ENCODE measurements at regions not wholly inside any gene's neighbourhood (a gene's known extent, or its start where the extent isn't known, plus 50 kb on each side); places are given as distances from the start of the nearest gene placed in this dataset.

DNA sequence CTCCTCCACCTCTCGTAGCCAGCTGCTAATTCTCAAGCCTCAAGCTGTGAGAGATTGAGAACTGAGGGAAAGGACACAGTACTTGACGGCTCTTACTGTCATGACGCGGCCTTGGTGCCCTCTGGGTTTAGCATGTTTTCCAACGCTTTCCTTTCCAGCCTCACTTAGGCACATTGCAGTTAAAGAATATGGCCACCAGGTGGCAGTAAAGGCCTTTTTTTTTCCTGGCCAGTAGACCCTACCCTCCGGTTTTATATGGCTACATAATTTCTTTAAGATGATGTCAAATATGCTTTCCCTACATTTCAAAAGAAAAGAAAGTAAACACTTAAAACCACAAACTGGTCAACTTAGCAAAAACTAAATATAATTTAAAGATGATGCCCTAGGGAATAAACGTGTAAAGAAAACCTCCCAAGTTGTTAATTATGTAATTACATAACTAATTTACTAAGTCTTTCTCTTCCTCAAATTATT is 56.8 kb upstream of the PRDX6 start:
- peak; percentile 83 for DNase-seq (ENCODE audit: low read depth)

DNA sequence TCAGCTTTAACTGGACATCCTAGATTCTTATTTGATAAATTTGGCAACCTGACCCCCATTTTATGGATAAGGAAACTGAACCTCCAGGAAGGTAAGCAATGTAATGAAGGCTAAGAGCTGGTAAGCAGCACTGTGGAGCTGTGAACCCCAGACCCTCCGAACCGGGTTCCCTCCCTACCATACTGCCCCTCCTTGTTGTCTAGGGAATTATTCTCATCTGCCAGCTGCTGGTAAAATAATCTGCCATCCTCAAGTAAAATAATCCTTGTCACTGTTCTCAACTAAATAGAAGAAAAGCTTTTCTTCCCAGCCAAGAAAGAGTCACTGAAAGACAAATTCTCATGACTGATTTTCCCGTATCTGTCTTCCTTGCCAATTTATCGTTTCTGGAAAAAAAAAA is 55.8 kb upstream of the PRDX6 start:
- DNase-seq (ENCODE audit: low read depth): no peak

DNA sequence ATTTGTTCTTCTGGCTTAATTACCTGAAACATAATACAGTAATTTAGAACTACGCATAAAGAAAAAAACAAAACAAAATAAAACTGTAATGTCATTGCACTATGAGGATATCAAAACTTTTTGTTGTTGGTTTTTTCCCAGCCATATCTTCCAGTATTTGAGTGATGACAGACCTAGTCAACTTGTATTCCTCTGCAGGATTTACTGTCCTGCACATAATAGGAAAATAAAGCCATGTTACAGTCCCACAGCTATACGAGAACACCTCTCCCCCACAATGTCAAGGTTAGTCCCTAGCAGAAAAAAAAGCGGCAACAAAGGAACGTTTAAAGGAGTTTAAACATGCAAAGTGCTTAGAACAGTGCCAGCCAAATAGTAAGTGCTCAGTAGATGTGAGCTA is 55.3 kb upstream of the PRDX6 start:
- no peak for DNase-seq (ENCODE audit: low read depth)

DNA sequence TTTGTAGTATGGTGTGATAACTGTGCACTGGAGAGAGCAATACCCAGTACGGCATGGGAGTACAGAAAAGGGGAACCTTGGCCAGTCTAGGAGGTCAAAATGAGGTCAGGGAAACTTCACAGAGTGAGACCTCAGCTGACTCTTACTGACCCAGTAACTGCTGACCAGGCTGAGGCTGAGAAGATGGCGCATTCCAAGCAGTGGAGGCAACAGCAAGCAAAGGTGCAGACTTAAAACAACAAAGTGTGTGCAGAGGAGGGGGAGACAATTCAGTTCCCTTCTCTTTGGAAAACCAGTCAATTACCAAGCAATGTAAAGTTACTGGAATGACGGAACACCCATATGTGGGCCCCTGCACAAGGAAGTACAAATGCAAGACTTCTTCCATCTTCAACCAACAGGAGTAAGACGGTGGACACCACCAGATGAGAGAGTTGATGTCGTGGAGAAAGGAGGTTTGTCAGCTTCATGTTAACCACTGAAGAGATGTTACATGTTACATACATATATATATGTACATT is 54.6 kb upstream of the PRDX6 start:
- DNase-seq (ENCODE audit: low read depth): no peak

DNA sequence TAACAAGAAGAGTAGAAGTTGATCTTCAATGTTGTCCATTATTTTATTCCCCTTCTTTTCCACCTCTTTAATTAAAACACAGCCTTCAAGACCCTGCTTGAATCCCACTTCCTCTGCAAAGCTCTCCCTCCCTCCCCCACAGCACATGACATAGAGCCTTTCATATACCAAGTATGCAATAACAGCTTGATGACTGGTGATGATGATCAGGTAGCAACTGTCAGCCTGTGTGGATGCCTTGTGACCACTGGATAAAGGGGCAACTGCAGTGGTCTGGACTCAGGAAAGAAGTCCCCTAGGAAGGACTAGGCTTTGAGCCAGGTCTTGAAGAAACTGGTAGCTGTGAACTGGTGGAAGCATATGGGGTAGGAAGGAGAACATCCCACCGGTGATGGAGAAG is 53.8 kb upstream of the PRDX6 start:
- peak; percentile 59 for DNase-seq (ENCODE audit: low read depth)

DNA sequence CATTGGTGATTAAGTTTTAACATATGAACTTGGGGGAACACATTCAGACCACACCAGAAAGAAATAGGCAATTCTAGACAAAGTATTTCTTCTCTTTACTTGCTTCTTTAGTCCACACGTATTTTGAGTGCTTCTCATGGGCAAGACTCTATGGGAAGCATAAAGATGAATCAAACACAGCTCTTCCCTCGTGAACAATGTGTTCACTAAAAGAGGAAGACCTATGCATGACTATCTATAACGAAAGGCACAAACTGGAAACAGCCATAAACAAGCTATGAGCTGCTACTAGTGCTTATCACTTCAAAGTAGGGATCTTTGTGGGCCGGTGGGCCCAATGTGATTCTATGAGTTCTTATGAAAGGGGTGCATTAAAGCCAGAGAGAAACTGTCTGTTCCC is 53.0 kb upstream of the PRDX6 start:
- DNase-seq (ENCODE audit: low read depth): no peak

DNA sequence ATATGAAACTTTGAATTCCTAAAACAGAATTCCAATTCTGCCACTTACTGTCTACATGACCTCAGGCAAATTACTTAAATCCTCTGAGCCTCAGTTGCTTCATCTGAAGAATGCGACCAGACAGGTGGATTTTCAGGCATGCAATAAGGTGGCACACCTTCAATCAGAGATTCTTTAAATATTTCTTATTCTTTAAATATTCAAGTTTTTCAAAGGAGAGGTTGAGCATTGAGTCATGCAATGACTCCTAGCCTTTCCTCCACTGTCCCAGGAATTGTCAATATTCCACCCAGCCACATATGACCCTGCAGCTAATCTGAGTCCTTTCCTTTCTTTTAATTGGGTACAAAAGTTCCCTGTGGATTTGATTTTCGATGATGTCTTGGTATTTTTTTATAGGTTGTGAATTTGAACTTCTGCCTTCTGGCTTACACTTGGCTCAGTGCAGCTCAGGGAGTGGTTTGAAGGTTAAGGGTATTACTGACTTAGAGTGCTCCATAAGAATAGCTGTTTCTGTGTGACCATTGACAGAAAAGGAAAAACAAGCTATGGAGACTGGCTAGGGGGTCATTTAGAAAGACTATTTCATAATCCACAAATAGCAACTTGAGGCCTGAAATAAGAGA is 52.2 kb upstream of the PRDX6 start:
- no peak for DNase-seq (ENCODE audit: low read depth)

DNA sequence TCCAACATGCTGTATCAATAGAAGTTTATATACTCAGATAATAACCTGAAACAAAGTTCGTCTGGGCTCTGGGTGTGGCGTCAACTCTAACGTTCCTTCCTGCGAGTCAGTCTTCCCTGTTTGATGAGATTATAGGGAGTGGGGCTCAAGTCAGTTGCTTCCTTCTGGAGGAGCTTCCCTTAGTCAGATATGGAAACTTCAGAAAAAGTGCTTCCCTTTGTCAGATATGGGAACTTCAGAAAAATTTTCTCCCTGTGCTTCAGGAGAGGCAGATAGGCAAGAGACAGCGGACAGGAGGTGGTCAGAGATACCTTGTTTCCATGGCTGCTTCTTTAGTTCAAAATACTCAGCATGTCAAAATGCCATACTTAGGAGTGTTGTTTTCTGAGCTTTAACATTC is 51.1 kb upstream of the PRDX6 start:
- DNase-seq (ENCODE audit: low read depth): no peak

DNA sequence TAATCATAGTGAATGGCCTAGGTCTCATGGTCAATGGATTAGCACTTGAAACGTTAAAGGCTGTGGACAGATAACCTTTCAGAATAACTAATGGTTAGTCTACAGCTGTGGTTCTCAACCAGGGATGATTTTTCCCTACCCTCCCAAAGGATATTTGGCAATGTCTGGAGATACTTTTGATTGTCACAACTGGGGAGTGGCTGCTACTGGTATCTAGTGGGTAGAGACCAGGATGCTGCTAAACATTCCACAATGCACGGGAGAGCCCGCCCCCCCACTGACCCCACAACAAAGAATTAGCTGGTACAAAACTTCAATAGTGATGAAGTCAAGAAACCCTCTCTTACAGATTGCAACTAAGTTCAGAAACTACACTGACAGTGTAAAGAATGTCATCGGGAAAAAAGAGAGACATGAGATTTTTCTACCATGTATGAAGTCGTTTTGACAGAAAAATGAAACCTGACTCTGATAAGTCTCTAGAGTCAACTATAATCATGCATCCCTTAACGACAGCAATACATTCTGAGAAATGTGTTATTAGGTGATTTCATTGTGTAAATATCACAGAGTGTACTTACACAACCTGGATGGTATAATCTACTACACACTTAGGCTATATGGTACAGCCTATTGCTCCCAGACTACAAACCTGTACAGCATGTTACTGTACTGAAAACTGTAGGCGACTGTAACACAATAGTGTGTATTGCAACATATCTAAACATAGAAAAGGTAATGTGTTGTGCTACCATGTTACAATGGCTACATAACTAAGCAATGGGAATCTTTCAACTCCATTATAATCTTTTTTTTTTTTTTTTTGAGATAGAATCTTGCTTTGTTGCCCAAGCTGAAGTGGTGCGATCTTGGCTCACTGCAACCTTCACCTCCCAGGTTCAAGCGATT is 49.7 kb upstream of the PRDX6 start:
- DNase-seq (ENCODE audit: low read depth): peak; percentile 58
